Karpas-422 (cell line): ENCODE measurements at regions not wholly inside any gene's neighbourhood (a gene's known extent, or its start where the extent isn't known, plus 50 kb on each side); places are given as distances from the start of the nearest gene placed in this dataset.

Experiments used
- DNase-seq: peaks from one replicate; pipeline ENCODE4 v3.0.0-alpha.2; 2015
- H2AFZ ChIP-seq: fragments of 200-600 bp; sonication (generic); 2 replicates; pipeline ENCODE4 v1.6.1; 2014; ENCODE audit warnings: antibody characterized with exemption, low read length, mixed read lengths
- H3K27ac ChIP-seq: fragments of 200-600 bp; sonication (generic); 2 replicates; pipeline ENCODE4 v1.5.1; 2014; ENCODE audit warnings: mild to moderate bottlenecking, low read length, moderate library complexity
- H3K27me3 ChIP-seq: fragments of 200-600 bp; sonication (generic); 2 replicates; pipeline ENCODE4 v1.6.1; 2014; ENCODE audit warnings: low read length, mixed read lengths
- H3K36me3 ChIP-seq: fragments of 200-600 bp; sonication (generic); 2 replicates; pipeline ENCODE4 v1.6.1; 2014; ENCODE audit warnings: low read length, mixed read lengths; ENCODE audit not compliant: insufficient read depth
- H3K4me1 ChIP-seq: fragments of 200-600 bp; sonication (generic); 2 replicates; pipeline ENCODE4 v1.6.1; 2014; ENCODE audit warnings: mild to moderate bottlenecking, low read length, mixed read lengths
- H3K4me2 ChIP-seq: fragments of 200-600 bp; sonication (generic); 2 replicates; pipeline ENCODE4 v1.6.1; 2014; ENCODE audit warnings: low read length, low read depth, mild to moderate bottlenecking; ENCODE audit not compliant: poor library complexity, severe bottlenecking
- H3K4me3 ChIP-seq: fragments of 200-600 bp; sonication (generic); 2 replicates; pipeline ENCODE4 v1.5.1; 2014; ENCODE audit warnings: mild to moderate bottlenecking, antibody characterized with exemption, low read length, mixed read lengths
- H3K79me2 ChIP-seq: fragments of 200-600 bp; sonication (generic); 2 replicates; pipeline ENCODE4 v1.6.1; 2014; ENCODE audit warnings: mild to moderate bottlenecking, low read length, mixed read lengths
- H3K9ac ChIP-seq: fragments of 200-600 bp; sonication (generic); 2 replicates; pipeline ENCODE4 v1.6.0; 2014; ENCODE audit warnings: low read length
- H3K9me2 ChIP-seq: fragments of 200-600 bp; sonication (generic), shearing (Covaris generic); replicated peaks from 2 replicates; pipeline ENCODE4 v1.6.0; 2014; ENCODE audit warnings: mild to moderate bottlenecking, low read length, moderate library complexity; ENCODE audit not compliant: insufficient read depth
- H3K9me3 ChIP-seq: fragments of 300-700, 200-600 bp; sonication (generic); 2 replicates; pipeline ENCODE4 v1.6.1; 2014; ENCODE audit warnings: low read length, mixed read lengths
- H4K20me1 ChIP-seq: fragments of 200-600 bp; sonication (generic); 2 replicates; pipeline ENCODE4 v1.6.1; 2014; ENCODE audit warnings: mild to moderate bottlenecking, antibody characterized with exemption, low read length, low read depth; ENCODE audit not compliant: insufficient read depth

DNA sequence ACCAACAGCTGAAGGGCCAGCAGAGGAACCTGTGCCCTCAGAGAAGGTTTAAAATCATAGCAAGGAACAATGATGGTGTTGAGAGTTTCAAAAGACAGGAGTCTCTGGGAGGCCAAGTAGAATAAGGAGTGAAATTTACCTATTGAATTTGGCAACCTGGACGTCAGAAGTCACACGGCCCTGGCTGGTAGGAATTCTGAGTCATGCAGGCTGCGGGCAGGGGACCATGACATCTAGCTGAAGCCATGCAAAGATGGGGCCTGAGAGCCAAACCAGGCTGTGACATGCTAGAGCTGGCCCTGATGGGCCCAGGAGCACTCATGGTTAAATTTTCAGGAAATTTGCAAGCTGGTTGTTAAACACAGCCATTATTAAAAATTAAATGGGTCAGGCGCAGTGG, 64.0 kb upstream of the SNX9 start:
- no peaks in the 10 kb centered on the region for H3K27me3 ChIP-seq
- no peaks in the 10 kb centered on the region for H3K9me2 ChIP-seq
- H3K36me3 ChIP-seq, result no peaks in the 10 kb centered on the region
- H3K9me3 ChIP-seq, result no peaks in the 10 kb centered on the region
- no peak overlapping the region for H3K9ac ChIP-seq
- H3K27ac ChIP-seq, result no peak overlapping the region
- H3K4me1 ChIP-seq, result peaks cover 32% of the 10 kb centered on the region
- H3K4me2 ChIP-seq, result no peak overlapping the region
- no peak overlapping the region for H3K4me3 ChIP-seq
- peak; percentile 52 for DNase-seq
- no peaks in the 10 kb centered on the region for H3K79me2 ChIP-seq
- no peak overlapping the region for H2AFZ ChIP-seq
- H4K20me1 ChIP-seq, result peaks cover 6% of the 10 kb centered on the region; the same call in 1 of the 2 replicates

DNA sequence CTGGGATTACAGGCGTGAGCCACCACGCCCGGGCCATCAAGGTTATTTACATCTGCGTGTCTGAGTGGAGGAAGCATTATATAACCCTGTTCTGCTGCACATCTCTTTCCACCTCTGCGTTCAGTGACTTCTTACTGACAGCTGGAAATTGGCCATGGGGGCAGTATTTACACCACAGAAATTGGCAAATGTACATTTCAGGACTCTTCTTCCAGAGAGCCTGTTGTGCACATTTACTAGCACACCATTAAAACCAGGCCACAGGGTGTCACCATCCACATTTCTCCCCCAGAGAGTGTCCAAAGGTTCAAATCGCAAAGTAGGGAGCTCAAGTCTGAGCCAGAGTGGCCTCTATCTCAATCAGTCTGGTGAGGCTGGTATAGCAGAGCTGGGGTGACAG, 62.9 kb upstream of the SNX9 start:
- Histone ChIP-seq H3K9me2 (no peaks in the 10 kb centered on the region), H3K27ac (no peak overlapping the region), H3K36me3 (no peaks in the 10 kb centered on the region), H2AFZ (no peak overlapping the region), H3K4me3 (no peak overlapping the region), H3K79me2 (no peaks in the 10 kb centered on the region), H3K4me1 (peaks cover 43% of the 10 kb centered on the region), H3K4me2 (no peak overlapping the region), H3K27me3 (no peaks in the 10 kb centered on the region), H4K20me1 (peaks cover 6% of the 10 kb centered on the region; the same call in 1 of the 2 replicates), H3K9ac (no peak overlapping the region), H3K9me3 (no peaks in the 10 kb centered on the region)
- peak; percentile 22 for DNase-seq

DNA sequence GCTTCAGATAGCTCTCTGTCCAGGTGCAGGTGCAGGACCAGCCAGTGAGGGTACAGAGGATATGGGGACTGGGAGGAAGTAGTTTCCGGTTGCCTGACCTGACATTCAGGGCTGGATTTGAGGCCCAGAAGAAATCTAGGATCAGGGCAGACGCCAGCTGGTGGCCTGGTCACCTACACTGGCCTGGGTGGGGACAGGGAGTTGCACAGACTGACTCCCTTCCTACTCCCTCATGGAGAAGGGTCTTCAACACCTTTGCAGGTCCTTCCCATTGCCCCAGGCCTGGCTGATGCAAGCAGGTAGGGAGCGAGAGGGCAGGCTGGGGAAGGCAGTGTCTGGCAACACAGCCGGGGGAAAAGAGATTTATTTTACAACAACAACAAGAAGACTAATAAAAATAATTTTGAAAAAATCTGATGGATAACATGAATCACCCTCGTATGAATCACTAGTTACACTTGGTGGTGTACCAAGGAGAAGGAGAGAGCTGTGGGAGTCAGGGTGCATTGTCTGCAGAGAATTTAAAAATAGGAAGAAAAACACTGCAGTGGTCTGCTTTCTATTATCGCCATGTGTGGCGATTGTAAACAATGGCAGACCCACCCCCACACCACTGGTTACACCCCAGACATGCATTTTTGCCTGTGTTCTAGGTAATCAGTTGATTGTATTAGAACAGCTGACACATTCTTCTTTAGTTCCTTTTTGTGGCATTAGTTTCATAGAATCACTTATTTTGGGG, 62.3 kb upstream of the SNX9 start:
- Histone ChIP-seq H3K36me3 (no peaks in the 10 kb centered on the region), H3K4me3 (no peak overlapping the region), H3K27ac (no peak overlapping the region), H3K4me2 (no peak overlapping the region), H3K9me2 (no peaks in the 10 kb centered on the region), H3K4me1 (peaks cover 49% of the 10 kb centered on the region), H4K20me1 (peaks cover 6% of the 10 kb centered on the region; the same call in 1 of the 2 replicates), H2AFZ (no peak overlapping the region), H3K9me3 (no peaks in the 10 kb centered on the region), H3K27me3 (no peaks in the 10 kb centered on the region), H3K79me2 (no peaks in the 10 kb centered on the region), H3K9ac (no peak overlapping the region)
- DNase-seq, result no peak

DNA sequence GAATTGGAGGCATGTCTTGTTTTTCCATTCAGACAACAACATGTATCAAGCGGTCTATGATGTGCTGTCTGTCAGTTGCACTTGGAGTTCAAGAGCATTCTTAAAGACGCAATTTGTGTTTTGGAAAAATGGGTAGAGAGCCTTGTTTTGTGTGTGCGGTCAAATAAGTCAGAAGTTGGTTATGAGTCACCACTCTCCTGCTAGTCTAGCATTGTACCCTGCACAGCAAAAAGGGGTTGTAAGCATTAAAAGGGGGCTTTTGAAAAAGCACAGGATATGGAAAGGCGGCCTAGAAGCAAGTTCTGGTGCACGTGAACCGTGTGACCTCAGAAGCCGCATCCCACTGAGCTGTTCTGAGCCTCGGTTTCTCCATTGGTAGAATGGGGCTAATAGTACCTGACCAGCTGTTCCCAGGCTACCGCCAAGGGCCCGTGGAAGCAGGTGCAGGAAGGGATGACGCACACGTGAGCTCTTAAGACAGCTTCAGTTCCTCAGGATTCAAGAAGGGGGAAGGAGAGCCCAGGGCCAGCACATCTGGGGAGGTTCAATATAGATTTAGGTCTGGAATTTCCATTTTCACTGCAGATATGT, 61.6 kb upstream of the SNX9 start:
- no peak for DNase-seq

DNA sequence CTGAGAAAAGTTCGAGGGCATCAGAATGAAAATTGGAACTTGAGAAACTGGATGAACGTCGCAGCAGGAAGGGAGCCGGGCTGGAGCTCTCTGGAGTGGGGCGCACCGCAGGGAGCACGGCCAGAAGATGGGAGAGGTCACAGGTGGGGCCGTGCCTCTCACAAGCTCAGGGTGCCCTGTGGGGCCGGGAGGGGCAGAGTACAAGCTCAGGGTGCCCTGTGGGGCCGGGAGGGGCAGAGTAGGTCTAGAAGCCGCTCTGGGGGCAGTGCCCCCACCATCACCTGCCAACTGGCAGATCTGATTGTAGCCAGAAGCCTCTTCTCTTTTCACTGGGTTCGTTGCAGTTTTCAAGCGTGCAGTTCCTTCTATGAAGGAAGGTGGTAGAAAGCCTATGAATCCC, 61.1 kb upstream of the SNX9 start:
- DNase-seq, result no peak
- Histone ChIP-seq H3K9me3 (no peaks in the 10 kb centered on the region), H3K4me1 (peaks cover 49% of the 10 kb centered on the region), H3K27me3 (no peaks in the 10 kb centered on the region), H2AFZ (no peak overlapping the region), H3K9me2 (no peaks in the 10 kb centered on the region), H3K79me2 (no peaks in the 10 kb centered on the region), H4K20me1 (peaks cover 6% of the 10 kb centered on the region; the same call in 1 of the 2 replicates), H3K27ac (no peak overlapping the region), H3K36me3 (no peaks in the 10 kb centered on the region), H3K4me2 (no peak overlapping the region), H3K9ac (no peak overlapping the region), H3K4me3 (no peak overlapping the region)

More for the DNA sequence above, 61.6 kb upstream of the SNX9 start:
- Histone ChIP-seq H3K9me2 (no peaks in the 10 kb centered on the region), H3K9me3 (no peaks in the 10 kb centered on the region), H3K4me3 (no peak overlapping the region), H3K27ac (no peak overlapping the region), H3K79me2 (no peaks in the 10 kb centered on the region), H2AFZ (no peak overlapping the region), H3K4me1 (peaks cover 49% of the 10 kb centered on the region), H3K4me2 (no peak overlapping the region), H4K20me1 (peaks cover 6% of the 10 kb centered on the region; the same call in 1 of the 2 replicates), H3K9ac (no peak overlapping the region), H3K36me3 (no peaks in the 10 kb centered on the region), H3K27me3 (no peaks in the 10 kb centered on the region)

DNA sequence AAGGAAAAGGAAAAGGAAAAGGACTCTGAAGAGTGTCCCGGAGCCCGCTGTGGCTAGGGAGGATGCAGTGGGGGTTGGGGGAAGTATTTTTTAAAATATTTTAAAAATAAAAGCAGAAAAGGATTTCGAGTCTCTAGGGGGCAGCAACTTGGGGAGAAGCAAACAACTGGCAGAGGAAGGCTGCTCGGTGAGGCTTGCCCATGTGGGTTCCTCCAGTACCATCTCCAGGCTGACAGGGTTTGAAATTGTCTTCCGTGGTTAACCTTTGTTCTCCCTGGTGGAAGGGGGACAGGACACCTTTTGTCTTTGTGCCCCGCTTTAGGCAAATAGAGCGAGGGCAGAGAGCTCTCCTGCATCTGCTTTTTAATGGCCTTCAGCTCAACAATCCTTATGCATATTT, 60.4 kb upstream of the SNX9 start:
- Histone ChIP-seq H3K9me2 (no peaks in the 10 kb centered on the region), H3K4me2 (peak overlapping the region; percentile 71), H3K9me3 (no peaks in the 10 kb centered on the region), H3K27me3 (no peaks in the 10 kb centered on the region), H3K27ac (no peak overlapping the region), H3K4me3 (no peak overlapping the region), H3K36me3 (no peaks in the 10 kb centered on the region), H4K20me1 (peaks cover 6% of the 10 kb centered on the region; the same call in 1 of the 2 replicates), H3K4me1 (peaks cover 56% of the 10 kb centered on the region), H3K79me2 (no peaks in the 10 kb centered on the region), H2AFZ (no peak overlapping the region), H3K9ac (no peak overlapping the region)
- DNase-seq, result no peak

DNA sequence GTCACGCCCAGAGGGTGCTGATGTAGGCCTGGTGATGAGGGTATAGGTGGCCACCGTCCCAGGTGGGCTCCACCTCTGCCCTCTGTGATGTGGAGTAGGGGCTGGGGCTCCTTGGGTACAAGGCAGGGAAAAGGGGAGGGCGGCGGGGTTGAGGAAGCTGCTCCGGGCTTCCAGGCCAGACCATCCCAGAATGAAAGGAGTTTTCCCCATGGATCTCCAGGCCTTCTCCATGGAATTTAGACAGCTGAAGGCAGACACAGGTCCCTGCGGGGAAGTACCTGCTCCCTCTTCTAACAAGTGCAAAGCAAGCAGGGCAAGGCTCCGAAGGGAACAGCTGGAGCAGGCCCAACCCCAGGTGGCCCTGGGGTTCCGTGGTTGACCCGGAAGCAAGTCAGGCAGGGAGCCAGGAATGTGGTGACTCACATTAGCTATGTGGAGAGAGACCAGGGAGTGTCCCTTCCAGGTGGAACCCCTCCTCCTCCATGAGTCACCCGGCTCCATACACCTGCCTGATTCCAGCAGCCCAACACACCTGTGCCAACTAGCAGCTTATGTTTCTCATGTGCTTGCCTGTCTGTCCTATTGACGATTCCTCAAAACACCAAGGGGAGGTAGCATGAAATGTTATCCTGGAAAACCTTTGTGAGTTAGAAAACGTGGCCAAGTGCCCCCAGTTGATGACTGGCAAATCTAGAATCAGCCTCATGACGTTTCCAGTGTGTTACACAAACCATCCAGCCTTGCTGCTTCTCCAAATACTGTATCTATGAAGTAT, 59.7 kb upstream of the SNX9 start:
- Histone ChIP-seq H3K9me2 (no peaks in the 10 kb centered on the region), H4K20me1 (peaks cover 6% of the 10 kb centered on the region; the same call in 1 of the 2 replicates), H3K4me3 (peak overlapping the region; percentile 54), H3K9me3 (no peaks in the 10 kb centered on the region), H2AFZ (no peak overlapping the region), H3K27me3 (no peaks in the 10 kb centered on the region), H3K4me1 (peaks cover 63% of the 10 kb centered on the region), H3K9ac (no peak overlapping the region), H3K4me2 (peak overlapping the region; percentile 71), H3K27ac (peak overlapping the region; percentile 88), H3K36me3 (no peaks in the 10 kb centered on the region), H3K79me2 (no peaks in the 10 kb centered on the region)
- peak; percentile 43 for DNase-seq

DNA sequence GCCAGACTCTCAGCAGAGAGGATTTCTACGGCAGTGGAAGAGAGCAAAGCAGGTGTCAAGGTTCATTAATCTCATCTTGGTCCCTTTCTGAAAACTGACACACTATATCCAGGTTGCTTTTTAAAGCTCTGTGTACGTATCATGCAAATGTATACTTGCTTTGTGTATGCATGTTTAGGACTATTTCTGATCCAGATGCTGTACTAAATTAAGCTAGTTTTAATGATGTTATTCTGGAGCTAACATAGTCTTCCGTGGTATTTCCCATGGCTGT, 59.2 kb upstream of the SNX9 start:
- Histone ChIP-seq H3K27me3 (no peaks in the 10 kb centered on the region), H3K4me3 (peak overlapping the region; percentile 54), H3K9me2 (no peaks in the 10 kb centered on the region), H3K27ac (peak overlapping the region; percentile 88), H3K4me1 (peaks cover 68% of the 10 kb centered on the region), H3K36me3 (no peaks in the 10 kb centered on the region), H3K79me2 (no peaks in the 10 kb centered on the region), H2AFZ (no peak overlapping the region), H3K4me2 (peak overlapping the region; percentile 71), H3K9me3 (no peaks in the 10 kb centered on the region), H3K9ac (no peak overlapping the region; the same call in 1 of the 2 replicates), H4K20me1 (peaks cover 6% of the 10 kb centered on the region; the same call in 1 of the 2 replicates)
- peak; percentile 83 for DNase-seq
